Psoas muscle (tissue), 7 donors: ENCODE measurements at regions not wholly inside any gene's neighbourhood (a gene's known extent, or its start where the extent isn't known, plus 50 kb on each side); places are given as distances from the start of the nearest gene placed in this dataset.

Source experiments
- ATAC-seq, 4 donors: fragments of 200-7000 bp; cut with Tn5 transposase; one replicate each; pipeline ENCODE4 v1.9.1; 2020; ENCODE audit warnings: moderate library complexity in 3 of 4, mild to moderate bottlenecking in 2 of 4
- DNase-seq, 2 donors: peaks; one replicate each; pipeline ENCODE4 v3.0.0-alpha.2; 2020
- H3K27ac ChIP-seq: fragments of 200-600 bp; one replicate; pipeline ENCODE4 v1.8.0; 2022
- H3K27me3 ChIP-seq, 3 donors: fragments of 200-600 bp in 1 of 3; one replicate each; pipeline versions ENCODE4 v1.6.1 to v1.8.0; 2013 to 2022; ENCODE audit warnings: low read length in 2 of 3, mild to moderate bottlenecking in 2 of 3, moderate library complexity in 1 of 3; ENCODE audit not compliant: insufficient read depth in 3 of 3
- H3K36me3 ChIP-seq, 2 donors: fragments of 200-600 bp in 1 of 2; one replicate each; pipeline versions ENCODE4 v1.6.1 to v1.8.0; 2013 to 2022; ENCODE audit warnings: low read depth in 1 of 2, mild to moderate bottlenecking in 1 of 2, moderate library complexity in 1 of 2; ENCODE audit not compliant: insufficient read depth in 1 of 2
- H3K4me1 ChIP-seq: fragments of 200-600 bp; one replicate; pipeline ENCODE4 v1.8.0; 2022
- H3K4me3 ChIP-seq: fragments of 200-600 bp; one replicate; pipeline ENCODE4 v1.8.0; 2022; ENCODE audit warnings: mild to moderate bottlenecking
- H3K9me3 ChIP-seq: fragments of 200-600 bp; one replicate; pipeline ENCODE4 v1.8.0; 2022
- CTCF ChIP-seq: fragments of 200-600 bp; IDR thresholded peaks from one replicate; pipeline ENCODE4 v1.8.0; 2022; ENCODE audit warnings: antibody characterized with exemption
- WGBS, 3 donors: extraction: QIAGEN DNeasy Blood & Tissue Kit; methylation state at CpG; one replicate each; pipeline versions ENCODE4 v1.1.6 to v1.1.7; 2013; 5-methylcytosine and 5-hydroxymethylcytosine counted together
- intact Hi-C, 2 donors: fragments of 100-400 bp; cut with DNase I; formaldehyde crosslinking; loops; one replicate each; pipeline versions ENCODE4 v1.11.0 to v1.14.2; 2022
- donor health status: healthy with polysubstance abuse.
- donor health status: DM: no; HTN: no; CAD: no; lungs with moderate emphysema.
- donor health status: Bipolar disorder and iron deficiency.
- donor health status: healthy.
- donor health status: DM: yes; HTN: yes; CAD: no.
- donor health status: DM: no; HTN: no; CAD: no.
- donor health status: DM: yes; HTN: yes; CAD: no.

GRCh38 chr7:101707587-101707986 is 78.5 kb upstream of the MYL10 start:
- no peak for ATAC-seq
- H3K36me3 ChIP-seq, result no peaks in the 10 kb centered on the region
- intact Hi-C loops, result no loop called here

GRCh38 chr7:101708223-101708622 is 79.1 kb upstream of the MYL10 start:
- Histone ChIP-seq H3K4me3 (no peak overlapping the region), H3K27ac (no peak overlapping the region), H3K36me3 (no peaks in the 10 kb centered on the region), H3K9me3 (no peaks in the 10 kb centered on the region), H3K27me3 (no peaks in the 10 kb centered on the region), H3K4me1 (no peaks in the 10 kb centered on the region)
- intact Hi-C loops, result no loop called here
- DNase-seq, result no peak
- TF ChIP-seq CTCF, result no peak
- no peak for ATAC-seq
- 75 to 77% (median 77%) methylated on average over 7 of the region's 7 CpGs for WGBS, 3 donors

More at GRCh38 chr7:101707587-101707986, 78.5 kb upstream of the MYL10 start:
- Histone ChIP-seq H3K27ac (no peak overlapping the region), H3K9me3 (no peaks in the 10 kb centered on the region), H3K27me3 (no peaks in the 10 kb centered on the region), H3K4me3 (no peak overlapping the region), H3K4me1 (no peaks in the 10 kb centered on the region)
- DNase-seq, result no peak
- TF ChIP-seq CTCF, result no peak
- WGBS, 3 donors, result 80 to 82% (median 81%) methylated on average over 8 of the region's 8 CpGs

- DNase-seq (no peak), ATAC-seq (no peak)
- Histone ChIP-seq H3K4me3 (no peak overlapping the region), H3K4me1 (no peaks in the 10 kb centered on the region), H3K27me3 (no peaks in the 10 kb centered on the region), H3K36me3 (no peaks in the 10 kb centered on the region), H3K9me3 (no peaks in the 10 kb centered on the region), H3K27ac (no peak overlapping the region)
- intact Hi-C loops, result no loop called here
- no peak for TF ChIP-seq CTCF
- 89 to 93% (median 89%) methylated on average over 3 of the region's 3 CpGs for WGBS, 3 donors
Observed at GRCh38 chr7:101712652-101713051, 83.6 kb upstream of the MYL10 start.

- Histone ChIP-seq H3K27ac (no peak overlapping the region), H3K9me3 (no peaks in the 10 kb centered on the region), H3K36me3 (no peaks in the 10 kb centered on the region), H3K4me1 (peaks cover 6% of the 10 kb centered on the region), H3K4me3 (no peak overlapping the region), H3K27me3 (no peaks in the 10 kb centered on the region)
- intact Hi-C loops, result no loop called here
- TF ChIP-seq CTCF, result no peak
- WGBS, 3 donors, result 80 to 85% (median 84%) methylated on average over 7 of the region's 7 CpGs
- no peak for DNase-seq
- ATAC-seq, result no peak
Observed at GRCh38 chr7:101714097-101714496, 85.0 kb upstream of the MYL10 start.

- ATAC-seq (peak; percentile 92 to 97 (median 94)), DNase-seq (peak; percentile 81 to 93)
- H3K4me3 ChIP-seq, result no peak overlapping the region
- no peak for TF ChIP-seq CTCF
- H3K36me3 ChIP-seq, result no peaks in the 10 kb centered on the region
- H3K27ac ChIP-seq, result peak overlapping the region; percentile 30
- H3K27me3 ChIP-seq, result no peaks in the 10 kb centered on the region
- 37 to 44% (median 38%) methylated on average over 25 of the region's 25 CpGs for WGBS, 3 donors
- H3K9me3 ChIP-seq, result no peaks in the 10 kb centered on the region
- peaks cover 6% of the 10 kb centered on the region for H3K4me1 ChIP-seq
- intact Hi-C loops, result no loop called here
Observed at GRCh38 chr7:101717628-101718357, 88.7 kb upstream of the MYL10 start.
